ENCODE measurements at regions not wholly inside any gene's neighbourhood (a gene's known extent, or its start where the extent isn't known, plus 50 kb on each side); places are given as distances from the start of the nearest gene placed in this dataset.

DNA sequence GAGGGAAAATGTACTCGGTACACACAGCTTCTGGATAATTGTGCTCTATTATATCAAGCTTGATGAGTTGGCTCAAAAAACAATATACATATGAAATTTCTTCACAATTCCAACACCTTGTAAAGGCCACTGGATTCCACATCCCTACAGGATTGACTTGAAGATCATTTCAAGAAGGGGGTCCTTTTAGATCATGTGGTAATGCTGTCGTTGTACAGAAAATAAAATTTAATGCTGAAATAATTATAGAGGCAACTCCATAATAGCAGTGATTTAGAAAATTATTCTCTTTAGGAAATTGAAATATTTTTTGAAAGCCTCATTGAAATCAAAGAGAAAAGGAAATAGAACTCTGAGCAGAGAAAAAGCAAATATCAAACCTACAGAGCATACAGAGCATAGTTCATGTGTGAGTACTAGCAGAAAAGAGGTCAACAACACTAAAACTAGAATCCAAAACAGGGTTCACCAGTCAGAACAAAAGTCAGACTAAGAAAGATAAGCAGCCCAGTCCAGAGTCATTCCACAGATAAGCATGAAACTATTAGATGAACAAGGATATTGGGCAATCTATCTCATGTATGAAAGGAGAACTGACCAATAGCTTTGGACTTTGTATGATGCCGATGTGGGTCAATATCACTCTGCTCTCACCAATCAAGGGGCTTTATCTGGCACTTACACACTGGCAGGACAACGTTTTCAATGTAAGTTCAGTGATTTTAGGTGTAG, 79.5 kb upstream of the PALMD start:
- no peaks in the 10 kb centered on the region for H3K36me3 ChIP-seq (ENCODE audit: insufficient read depth)
- H3K27ac ChIP-seq (ENCODE audit: low read depth) = no peak overlapping the region
- no peaks in the 10 kb centered on the region for H3K4me1 ChIP-seq (ENCODE audit: insufficient read depth)
- H3K4me3 ChIP-seq (ENCODE audit: low read depth, low read length) = no peak overlapping the region
- no peak for DNase-seq (ENCODE audit: extremely low spot score)
- WGBS = 79% methylated on average over 4 of the region's 4 CpGs

DNA sequence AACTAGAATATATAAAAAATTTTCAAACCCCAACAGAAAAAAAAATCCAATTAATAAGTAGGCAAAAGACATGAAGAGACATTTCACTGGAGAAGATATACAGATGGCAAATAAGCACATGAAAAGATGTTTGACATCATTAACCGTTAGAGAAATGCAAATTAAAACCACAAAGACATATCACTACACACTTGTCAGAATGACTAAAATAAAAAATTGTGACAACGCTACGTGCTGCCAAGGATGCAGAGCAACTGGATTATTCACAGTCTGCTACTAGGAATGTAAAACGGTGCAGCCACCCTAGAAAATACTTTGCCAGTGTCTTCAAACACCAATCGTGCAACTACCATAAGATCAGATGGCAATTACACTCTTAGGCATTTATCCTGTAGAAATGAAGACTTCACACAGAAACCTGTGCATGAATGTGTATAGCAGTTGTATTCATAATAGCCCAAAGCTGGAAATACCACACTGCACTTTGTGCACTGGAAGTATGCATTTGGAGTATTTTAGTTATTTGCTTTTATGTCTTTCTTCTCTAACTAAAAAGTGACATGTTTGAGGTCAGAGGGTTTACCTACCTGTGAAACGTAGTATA, 75.3 kb upstream of the PALMD start:
- 63% methylated on average over 6 of the region's 6 CpGs for WGBS
- DNase-seq (ENCODE audit: extremely low spot score) = no peak
- H3K27ac ChIP-seq (ENCODE audit: low read depth) = no peak overlapping the region
- H3K4me3 ChIP-seq (ENCODE audit: low read depth, low read length) = no peak overlapping the region
- H3K36me3 ChIP-seq (ENCODE audit: insufficient read depth) = no peaks in the 10 kb centered on the region
- no peaks in the 10 kb centered on the region for H3K4me1 ChIP-seq (ENCODE audit: insufficient read depth)

DNA sequence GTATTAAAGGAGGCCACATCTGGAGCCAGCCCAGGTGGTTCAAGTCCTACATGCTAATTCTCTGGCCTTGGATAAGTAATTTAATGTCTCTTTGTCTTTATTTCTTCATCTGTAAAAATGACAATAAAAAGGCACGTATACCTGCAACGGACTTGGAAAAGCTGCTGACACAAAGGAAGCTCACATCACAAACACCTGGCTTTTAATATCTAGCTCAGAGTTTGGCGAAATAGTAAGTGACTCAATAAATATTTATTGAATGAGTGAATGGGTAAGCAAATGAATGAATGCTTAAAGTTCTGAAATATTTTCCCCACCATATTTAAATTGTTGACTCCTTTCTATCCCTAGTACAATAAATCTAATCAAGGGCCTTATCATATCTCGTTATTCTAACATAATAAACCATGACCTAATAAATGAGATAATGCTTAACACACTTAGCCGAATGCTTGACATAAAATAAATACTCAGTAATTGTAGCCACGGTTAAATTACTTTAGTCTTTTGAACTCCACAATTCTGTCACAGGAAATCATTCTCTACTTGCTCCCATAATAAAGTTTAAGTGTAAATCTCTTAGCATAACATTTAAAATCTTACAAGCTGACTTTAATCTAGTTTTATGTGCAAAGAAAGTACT, 74.7 kb upstream of the PALMD start:
- DNase-seq (ENCODE audit: extremely low spot score) = no peak
- H3K4me3 ChIP-seq (ENCODE audit: low read depth, low read length) = no peak overlapping the region
- no peak overlapping the region for H3K27ac ChIP-seq (ENCODE audit: low read depth)
- H3K36me3 ChIP-seq (ENCODE audit: insufficient read depth) = no peaks in the 10 kb centered on the region
- H3K4me1 ChIP-seq (ENCODE audit: insufficient read depth) = no peaks in the 10 kb centered on the region
- 39% methylated on average over 6 of the region's 6 CpGs for WGBS

DNA sequence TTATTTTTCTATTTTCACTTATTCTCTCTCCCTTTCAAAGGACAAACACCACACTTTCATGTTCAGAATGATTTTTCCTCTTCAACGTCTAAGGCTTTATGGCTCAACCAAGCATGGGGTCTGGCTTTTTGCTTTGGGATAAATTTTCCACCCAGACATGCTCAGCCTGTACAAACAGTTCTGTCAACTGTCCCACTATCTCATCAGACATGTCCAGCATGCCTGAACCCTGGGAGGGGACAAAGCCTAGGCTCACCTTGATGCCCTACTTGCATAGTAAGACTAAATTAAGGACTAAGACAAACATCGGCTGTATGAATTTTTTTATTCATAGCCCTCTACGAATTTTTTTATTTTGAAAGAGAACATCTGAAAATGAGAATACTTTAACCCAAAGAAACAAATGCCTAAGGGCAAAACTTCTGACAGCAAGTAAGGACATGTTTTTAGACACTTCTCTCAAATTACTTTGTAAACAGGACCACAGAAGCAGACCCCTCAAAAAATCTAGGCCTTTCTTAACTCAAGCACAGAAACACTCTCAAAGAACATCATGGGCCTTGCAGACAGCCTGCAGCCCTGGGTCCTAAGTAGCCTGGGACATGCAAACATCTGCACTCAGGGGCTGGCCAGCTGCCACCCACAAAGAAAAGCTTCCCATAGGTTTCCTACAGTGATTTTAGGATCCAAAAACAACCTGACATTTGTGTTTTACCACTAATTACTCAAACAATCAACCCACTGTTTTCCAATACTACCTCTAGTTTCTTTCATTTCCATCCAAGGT, 72.3 kb upstream of the PALMD start:
- H3K27ac ChIP-seq (ENCODE audit: low read depth) = no peak overlapping the region

DNA sequence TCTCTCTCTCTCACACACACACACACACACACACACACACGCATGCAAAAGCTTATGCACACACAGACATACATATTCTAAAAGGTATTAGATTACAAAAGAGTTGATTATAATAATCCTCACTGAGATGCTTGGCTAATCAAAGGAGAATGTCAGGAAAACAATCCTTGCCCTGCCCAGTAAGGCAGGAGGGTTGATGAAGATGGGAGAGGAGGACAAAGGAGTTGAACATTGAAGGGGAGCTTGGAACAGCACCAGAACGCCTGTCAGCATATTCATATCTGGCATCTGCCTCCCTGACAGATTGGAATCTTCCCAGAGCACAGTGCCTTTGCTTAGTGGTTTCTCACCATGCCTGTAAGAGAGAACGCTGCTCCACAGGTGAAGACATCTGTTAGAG, 68.6 kb upstream of the PALMD start:
- DNase-seq (ENCODE audit: extremely low spot score) = no peak
- H3K4me3 ChIP-seq (ENCODE audit: low read depth, low read length) = no peak overlapping the region
- no peaks in the 10 kb centered on the region for H3K4me1 ChIP-seq (ENCODE audit: insufficient read depth)
- no peaks in the 10 kb centered on the region for H3K36me3 ChIP-seq (ENCODE audit: insufficient read depth)
- no peak overlapping the region for H3K27ac ChIP-seq (ENCODE audit: low read depth)
- WGBS = 73% methylated on average over 3 of the region's 3 CpGs

More for the DNA sequence above, 72.3 kb upstream of the PALMD start:
- Histone ChIP-seq H3K4me3 (ENCODE audit: low read depth, low read length) (no peak overlapping the region), H3K36me3 (ENCODE audit: insufficient read depth) (no peaks in the 10 kb centered on the region), H3K4me1 (ENCODE audit: insufficient read depth) (no peaks in the 10 kb centered on the region)
- 63% methylated on average over 3 of the region's 3 CpGs for WGBS
- DNase-seq (ENCODE audit: extremely low spot score) = no peak

DNA sequence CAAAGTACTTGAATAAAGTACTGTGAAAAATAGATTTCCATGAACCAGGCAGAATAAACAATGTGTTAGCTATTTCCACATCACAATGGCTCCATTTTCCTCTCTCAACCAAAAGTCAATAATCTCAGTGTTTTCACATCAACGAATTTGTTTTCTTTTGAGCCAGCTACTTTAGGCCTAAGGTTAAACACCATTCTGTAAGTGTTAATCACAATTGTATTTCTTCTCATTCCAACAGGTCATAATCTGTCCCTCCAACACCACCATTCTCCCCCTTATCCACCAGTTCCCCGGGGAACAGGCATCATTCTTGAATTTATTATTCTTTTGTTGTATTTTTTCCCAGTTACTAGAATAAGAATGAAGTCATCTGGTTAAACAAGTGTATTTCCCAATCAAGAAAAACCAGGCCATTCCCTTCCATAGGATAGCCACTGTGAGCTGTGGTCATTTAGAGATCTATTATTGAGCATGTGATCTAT, 66.2 kb upstream of the PALMD start:
- Histone ChIP-seq H3K36me3 (ENCODE audit: insufficient read depth) (no peaks in the 10 kb centered on the region), H3K4me3 (ENCODE audit: low read depth, low read length) (no peak overlapping the region), H3K27ac (ENCODE audit: low read depth) (no peak overlapping the region), H3K4me1 (ENCODE audit: insufficient read depth) (no peaks in the 10 kb centered on the region)
- no peak for DNase-seq (ENCODE audit: extremely low spot score)
- 69% methylated on average over 2 of the region's 2 CpGs for WGBS

DNA sequence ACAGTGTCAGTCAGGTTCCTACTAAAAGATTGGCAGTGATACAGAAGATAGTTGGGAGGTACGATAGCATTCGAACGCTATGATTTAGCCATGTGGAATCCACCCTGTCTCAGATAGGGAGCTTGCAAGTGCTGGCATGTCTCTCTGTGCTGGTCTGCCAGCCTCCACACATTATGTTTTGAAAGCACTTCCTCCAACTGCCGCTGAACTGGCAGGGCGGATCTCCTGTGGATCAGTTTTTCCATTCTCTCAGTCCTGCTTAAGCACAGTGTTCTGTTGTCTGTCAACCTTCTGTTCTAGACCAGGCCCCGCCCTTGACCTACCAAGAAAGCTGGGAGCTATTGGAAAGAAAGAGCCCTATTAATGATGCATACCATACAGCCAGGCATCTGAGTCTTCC, 65.5 kb upstream of the PALMD start:
- Histone ChIP-seq H3K36me3 (ENCODE audit: insufficient read depth) (no peaks in the 10 kb centered on the region), H3K27ac (ENCODE audit: low read depth) (no peak overlapping the region), H3K4me3 (ENCODE audit: low read depth, low read length) (no peak overlapping the region), H3K4me1 (ENCODE audit: insufficient read depth) (no peaks in the 10 kb centered on the region)
- no peak for DNase-seq (ENCODE audit: extremely low spot score)
- WGBS = 60% methylated on average over 6 of the region's 6 CpGs

DNA sequence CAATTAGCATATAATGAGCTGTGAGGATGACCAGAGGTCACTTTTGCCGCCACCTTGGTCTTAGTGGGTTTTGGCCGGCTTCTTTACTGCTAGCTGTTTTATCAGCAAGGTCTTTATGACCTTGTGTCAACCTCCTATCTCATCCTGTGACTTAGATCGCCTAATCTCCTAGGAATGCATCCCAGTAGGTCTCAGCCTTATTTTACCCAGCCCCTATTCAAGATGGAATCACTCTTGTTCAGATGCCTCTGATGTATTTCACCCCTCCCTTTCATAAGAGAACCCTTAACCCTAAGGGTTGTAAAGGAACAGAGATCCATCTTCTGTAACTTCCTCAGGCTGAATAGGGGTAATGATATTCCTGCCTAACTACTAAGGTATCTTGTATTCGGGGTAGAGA, 58.9 kb upstream of the PALMD start:
- H3K4me1 ChIP-seq (ENCODE audit: insufficient read depth) = no peaks in the 10 kb centered on the region
- no peak overlapping the region for H3K4me3 ChIP-seq (ENCODE audit: low read depth, low read length)
- DNase-seq (ENCODE audit: extremely low spot score) = no peak
- no peak overlapping the region for H3K27ac ChIP-seq (ENCODE audit: low read depth)
- WGBS = 59% methylated on average over 4 of the region's 4 CpGs
- no peaks in the 10 kb centered on the region for H3K36me3 ChIP-seq (ENCODE audit: insufficient read depth)

DNA sequence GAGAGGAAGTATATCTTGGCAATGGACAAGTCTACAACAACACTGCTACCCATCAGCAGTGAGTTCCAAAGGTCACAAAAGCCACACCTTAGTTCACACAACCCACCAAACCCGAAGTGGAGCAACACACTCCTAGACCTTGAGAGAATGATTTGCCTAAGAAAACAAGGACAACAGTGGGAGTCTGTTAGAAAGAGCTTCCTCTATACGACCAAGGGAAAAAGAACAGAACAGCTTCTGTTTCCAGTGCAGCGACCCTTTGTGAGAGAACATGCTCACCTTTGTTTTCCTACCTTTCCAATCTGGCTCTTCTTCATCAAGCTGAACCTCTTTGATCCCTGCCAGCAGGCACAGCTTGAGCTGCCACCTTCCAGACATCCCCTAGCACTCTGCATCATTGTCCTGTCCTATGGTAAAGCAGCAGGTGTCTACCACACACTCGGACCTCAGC, 56.7 kb upstream of the PALMD start:
- no peaks in the 10 kb centered on the region for H3K4me1 ChIP-seq (ENCODE audit: insufficient read depth)
- no peak overlapping the region for H3K4me3 ChIP-seq (ENCODE audit: low read depth, low read length)
- no peaks in the 10 kb centered on the region for H3K36me3 ChIP-seq (ENCODE audit: insufficient read depth)
- no peak overlapping the region for H3K27ac ChIP-seq (ENCODE audit: low read depth)
- DNase-seq (ENCODE audit: extremely low spot score) = no peak
- WGBS = 78% methylated on average over 4 of the region's 4 CpGs

DNA sequence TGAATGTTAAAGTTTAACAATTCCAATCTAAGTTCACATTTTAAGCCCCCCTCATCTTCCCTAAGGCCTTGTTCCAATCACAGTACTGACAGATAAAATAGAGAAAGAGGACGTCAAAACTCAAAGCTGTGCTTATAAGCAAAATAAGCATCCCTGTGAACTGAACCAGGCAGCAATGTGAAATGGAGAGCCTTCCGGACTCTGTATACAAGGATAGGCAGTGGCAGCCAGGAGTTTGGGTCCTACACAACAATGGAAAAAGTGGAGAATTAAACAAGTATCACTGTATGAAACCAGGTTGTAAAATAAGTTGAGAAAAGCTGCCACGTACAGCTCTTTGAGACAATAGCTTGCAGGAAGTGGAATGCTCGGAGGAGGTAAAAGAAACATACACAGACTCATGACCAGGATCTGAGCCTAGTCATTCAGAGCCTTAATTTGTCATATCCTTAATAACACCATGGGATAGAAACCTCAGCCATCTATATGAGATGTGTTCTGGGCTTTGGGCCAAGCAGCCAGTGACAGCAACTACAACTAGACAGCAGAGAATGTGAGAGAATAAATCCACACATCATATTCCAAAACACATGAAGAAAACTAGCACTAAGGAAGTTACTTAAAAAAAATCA, 55.2 kb upstream of the PALMD start:
- DNase-seq (ENCODE audit: extremely low spot score) = peak; percentile 8
- Histone ChIP-seq H3K4me3 (ENCODE audit: low read depth, low read length) (no peak overlapping the region), H3K36me3 (ENCODE audit: insufficient read depth) (no peaks in the 10 kb centered on the region), H3K27ac (ENCODE audit: low read depth) (no peak overlapping the region), H3K4me1 (ENCODE audit: insufficient read depth) (no peaks in the 10 kb centered on the region)
- 35% methylated on average over 4 of the region's 4 CpGs for WGBS

DNA sequence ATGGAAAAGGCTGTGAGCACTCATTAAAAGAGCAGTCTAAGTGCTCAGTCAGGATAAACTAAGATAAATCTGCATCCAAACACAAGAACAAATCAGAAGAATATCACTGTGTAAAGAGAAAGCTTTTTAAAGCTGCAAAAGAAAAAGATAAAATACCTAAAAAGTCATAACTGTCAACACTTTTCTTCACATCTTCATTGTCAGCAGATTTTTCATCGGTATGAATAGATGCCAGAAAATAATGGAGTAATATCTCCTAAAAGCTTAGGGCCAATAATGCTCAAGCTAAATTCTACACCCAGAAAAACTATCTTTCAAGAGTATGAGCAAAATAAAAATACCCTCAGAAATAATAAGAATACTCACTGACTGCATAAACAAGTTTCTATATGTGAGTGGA, 54.0 kb upstream of the PALMD start:
- no peaks in the 10 kb centered on the region for H3K36me3 ChIP-seq (ENCODE audit: insufficient read depth)
- H3K4me1 ChIP-seq (ENCODE audit: insufficient read depth) = no peaks in the 10 kb centered on the region
- DNase-seq (ENCODE audit: extremely low spot score) = no peak
- no peak overlapping the region for H3K27ac ChIP-seq (ENCODE audit: low read depth)
- H3K4me3 ChIP-seq (ENCODE audit: low read depth, low read length) = no peak overlapping the region
- 61% methylated on average over 1 of the region's 1 CpG for WGBS

DNA sequence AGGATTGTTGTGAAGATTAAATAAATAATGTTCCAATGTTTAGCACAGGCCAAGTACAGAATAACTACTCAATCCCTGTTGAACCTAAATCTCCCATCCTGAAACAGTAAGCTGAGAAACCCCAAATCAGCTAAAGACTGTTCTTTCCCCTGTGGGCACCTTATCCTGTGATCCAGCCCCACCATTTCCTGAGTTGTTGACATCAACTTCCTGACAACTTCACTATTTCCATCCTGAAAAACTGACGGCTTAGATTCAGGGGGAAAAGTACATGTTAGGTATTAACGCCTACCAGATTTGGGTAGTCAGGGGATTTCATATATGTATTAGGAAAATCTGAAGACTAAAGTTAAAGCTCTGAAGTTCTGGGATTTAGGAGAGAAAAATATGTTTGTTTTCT, 51.7 kb upstream of the PALMD start:
- no peak for DNase-seq (ENCODE audit: extremely low spot score)
- Histone ChIP-seq H3K4me1 (ENCODE audit: insufficient read depth) (no peaks in the 10 kb centered on the region), H3K27ac (ENCODE audit: low read depth) (no peak overlapping the region), H3K36me3 (ENCODE audit: insufficient read depth) (no peaks in the 10 kb centered on the region), H3K4me3 (ENCODE audit: low read depth, low read length) (no peak overlapping the region)
- 53% methylated on average over 2 of the region's 2 CpGs for WGBS

DNA sequence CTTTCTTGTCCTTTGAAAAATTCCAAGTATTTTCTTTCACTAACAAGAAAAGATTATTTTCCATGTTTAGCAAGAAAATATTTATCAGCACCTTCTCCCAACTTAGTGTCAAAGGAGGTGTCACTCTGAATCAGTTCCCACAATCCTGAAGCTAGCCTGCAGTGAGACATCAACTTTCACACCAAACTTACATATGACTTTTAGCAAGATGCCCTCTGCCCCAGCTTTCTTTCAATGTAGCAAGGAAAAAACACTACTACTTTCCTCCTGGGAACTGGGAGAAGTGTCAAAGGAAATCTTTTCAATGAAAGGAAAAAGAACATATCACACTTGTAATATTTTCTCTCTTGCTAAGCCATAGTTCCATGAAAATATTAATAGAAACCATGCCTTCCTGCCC, 50.9 kb upstream of the PALMD start:
- no peaks in the 10 kb centered on the region for H3K36me3 ChIP-seq (ENCODE audit: insufficient read depth)
- no peak for DNase-seq (ENCODE audit: extremely low spot score)
- H3K4me3 ChIP-seq (ENCODE audit: low read depth, low read length) = no peak overlapping the region
- H3K4me1 ChIP-seq (ENCODE audit: insufficient read depth) = no peaks in the 10 kb centered on the region
- H3K27ac ChIP-seq (ENCODE audit: low read depth) = no peak overlapping the region
